Urinary bladder (tissue), 3 donors: ENCODE measurements at regions not wholly inside any gene's neighbourhood (a gene's known extent, or its start where the extent isn't known, plus 50 kb on each side); places are given as distances from the start of the nearest gene placed in this dataset.

Source experiments
- DNase-seq: peaks from one replicate; pipeline ENCODE4 v3.0.0-alpha.2; 2015; ENCODE audit errors: extremely low spot score
- H3K27ac ChIP-seq: one replicate; pipeline ENCODE4 v1.5.1; 2013; ENCODE audit warnings: low read depth, mild to moderate bottlenecking, moderate library complexity
- H3K36me3 ChIP-seq: one replicate; pipeline ENCODE4 v1.6.1; 2013; ENCODE audit warnings: mild to moderate bottlenecking, moderate library complexity; ENCODE audit not compliant: insufficient read depth
- H3K4me1 ChIP-seq: one replicate; pipeline ENCODE4 v1.6.1; 2013; ENCODE audit warnings: mild to moderate bottlenecking, moderate library complexity; ENCODE audit not compliant: insufficient read depth
- H3K4me3 ChIP-seq: one replicate; pipeline ENCODE4 v1.5.1; 2013; ENCODE audit warnings: low read depth, low read length
- WGBS: extraction: QIAGEN DNeasy Blood & Tissue Kit; methylation state at CpG from one replicate; pipeline ENCODE4 v1.1.7; 2013; 5-methylcytosine and 5-hydroxymethylcytosine counted together
- donor health status: healthy with polysubstance abuse.
- donor health status: healthy.

GRCh38 chr4:100075486-100076270 lies 114.6 kb downstream of the DDIT4L start:
- no peak for DNase-seq
- no peaks in the 10 kb centered on the region for H3K36me3 ChIP-seq
- H3K4me3 ChIP-seq = no peak overlapping the region
- no peak overlapping the region for H3K27ac ChIP-seq
- 70% methylated on average over 2 of the region's 2 CpGs for WGBS
- H3K4me1 ChIP-seq = no peaks in the 10 kb centered on the region

- Histone ChIP-seq H3K4me1 (no peaks in the 10 kb centered on the region), H3K27ac (no peak overlapping the region), H3K36me3 (no peaks in the 10 kb centered on the region), H3K4me3 (no peak overlapping the region)
- no peak for DNase-seq
These were observed 115.2 kb downstream of the DDIT4L start for GRCh38 chr4:100075056-100075455.

GRCh38 chr4:100071506-100071905 lies 118.8 kb downstream of the DDIT4L start:
- no peak overlapping the region for H3K27ac ChIP-seq
- DNase-seq = no peak
- no peaks in the 10 kb centered on the region for H3K4me1 ChIP-seq
- no peaks in the 10 kb centered on the region for H3K36me3 ChIP-seq
- WGBS = 97% methylated on average over 3 of the region's 3 CpGs
- no peak overlapping the region for H3K4me3 ChIP-seq

- 93% methylated on average over 4 of the region's 4 CpGs for WGBS
- Histone ChIP-seq H3K36me3 (no peaks in the 10 kb centered on the region), H3K4me3 (no peak overlapping the region), H3K4me1 (no peaks in the 10 kb centered on the region), H3K27ac (no peak overlapping the region)
- no peak for DNase-seq
These were observed 119.4 kb downstream of the DDIT4L start for GRCh38 chr4:100070868-100071267.

GRCh38 chr4:100069207-100069606 lies 119.1 kb upstream of the H2AZ1 start:
- Histone ChIP-seq H3K27ac (no peak overlapping the region), H3K36me3 (no peaks in the 10 kb centered on the region), H3K4me3 (no peak overlapping the region), H3K4me1 (no peaks in the 10 kb centered on the region)
- DNase-seq = no peak
- 84% methylated on average over 6 of the region's 6 CpGs for WGBS

- no peaks in the 10 kb centered on the region for H3K4me1 ChIP-seq
- no peaks in the 10 kb centered on the region for H3K36me3 ChIP-seq
- H3K4me3 ChIP-seq = no peak overlapping the region
- WGBS = 94% methylated on average over 12 of the region's 12 CpGs
- H3K27ac ChIP-seq = no peak overlapping the region
- no peak for DNase-seq
These were observed 117.2 kb upstream of the H2AZ1 start for GRCh38 chr4:100067255-100067654.

GRCh38 chr4:100063355-100063754 lies 113.3 kb upstream of the H2AZ1 start:
- H3K36me3 ChIP-seq = no peaks in the 10 kb centered on the region
- no peak overlapping the region for H3K4me3 ChIP-seq
- DNase-seq = no peak
- no peaks in the 10 kb centered on the region for H3K4me1 ChIP-seq
- no peak overlapping the region for H3K27ac ChIP-seq
- WGBS = 20% methylated on average over 2 of the region's 2 CpGs

- Histone ChIP-seq H3K36me3 (no peaks in the 10 kb centered on the region), H3K4me3 (no peak overlapping the region), H3K27ac (no peak overlapping the region), H3K4me1 (no peaks in the 10 kb centered on the region)
- no peak for DNase-seq
These were observed 112.8 kb upstream of the H2AZ1 start for GRCh38 chr4:100062921-100063320.

- no peak for DNase-seq
- Histone ChIP-seq H3K27ac (no peak overlapping the region), H3K4me1 (no peaks in the 10 kb centered on the region), H3K36me3 (no peaks in the 10 kb centered on the region), H3K4me3 (no peak overlapping the region)
- WGBS = 24% methylated on average over 2 of the region's 2 CpGs
These were observed 111.8 kb upstream of the H2AZ1 start for GRCh38 chr4:100061835-100062234.

GRCh38 chr4:100060765-100061416 lies 110.8 kb upstream of the H2AZ1 start:
- DNase-seq = no peak
- H3K4me3 ChIP-seq = no peak overlapping the region
- no peak overlapping the region for H3K27ac ChIP-seq
- no peaks in the 10 kb centered on the region for H3K4me1 ChIP-seq
- H3K36me3 ChIP-seq = no peaks in the 10 kb centered on the region
- WGBS = 95% methylated on average over 5 of the region's 5 CpGs

- Histone ChIP-seq H3K4me3 (no peak overlapping the region), H3K36me3 (no peaks in the 10 kb centered on the region), H3K27ac (no peak overlapping the region), H3K4me1 (no peaks in the 10 kb centered on the region)
- WGBS = 95% methylated on average over 8 of the region's 8 CpGs
- DNase-seq = no peak
These were observed 109.4 kb upstream of the H2AZ1 start for GRCh38 chr4:100059467-100059866.

GRCh38 chr4:100056701-100057100 lies 106.6 kb upstream of the H2AZ1 start:
- DNase-seq = no peak
- H3K4me1 ChIP-seq = no peaks in the 10 kb centered on the region
- H3K36me3 ChIP-seq = no peaks in the 10 kb centered on the region
- no peak overlapping the region for H3K4me3 ChIP-seq
- no peak overlapping the region for H3K27ac ChIP-seq
- 88% methylated on average over 3 of the region's 3 CpGs for WGBS

GRCh38 chr4:100054071-100054470 lies 104.0 kb upstream of the H2AZ1 start:
- WGBS = 93% methylated on average over 3 of the region's 3 CpGs
- no peak for DNase-seq
- Histone ChIP-seq H3K27ac (no peak overlapping the region), H3K4me3 (no peak overlapping the region), H3K4me1 (no peaks in the 10 kb centered on the region), H3K36me3 (no peaks in the 10 kb centered on the region)

GRCh38 chr4:100049872-100050271 lies 99.8 kb upstream of the H2AZ1 start:
- Histone ChIP-seq H3K27ac (no peak overlapping the region), H3K4me3 (no peak overlapping the region)
- no peak for DNase-seq

More at GRCh38 chr4:100049872-100050271, 99.8 kb upstream of the H2AZ1 start:
- Histone ChIP-seq H3K36me3 (no peaks in the 10 kb centered on the region), H3K4me1 (no peaks in the 10 kb centered on the region)
